ENCODE measurements at regions not wholly inside any gene's neighbourhood (a gene's known extent, or its start where the extent isn't known, plus 50 kb on each side); places are given as distances from the start of the nearest gene placed in this dataset.
A peak's percentile ranks its signal among the peaks of the same experiment; 100 is the strongest.
"Not testable (repeated sequence)": the region's sequence is repeated elsewhere in the genome, so short reads cannot be mapped to it uniquely, and the experiment has no call there.

DNA sequence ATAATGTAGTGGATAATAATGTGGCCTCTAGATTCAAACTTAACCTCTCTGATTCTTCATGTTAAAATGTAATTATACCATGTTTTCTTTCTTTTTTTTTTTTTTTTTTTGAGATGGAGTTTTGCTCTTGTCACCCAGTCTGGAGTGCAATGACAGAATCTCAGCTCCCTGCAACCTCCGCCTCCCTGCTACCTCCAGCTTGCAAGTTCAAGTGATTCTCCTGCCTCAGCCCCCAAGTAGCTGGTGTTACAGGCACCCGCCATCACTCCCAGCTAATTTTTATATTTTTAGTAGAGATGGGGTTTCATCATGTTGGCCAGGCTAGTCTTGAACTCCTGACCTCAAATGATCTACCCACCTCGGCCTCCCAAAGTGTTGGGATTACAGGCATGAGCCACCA, 1069.3 kb upstream of the MIR17HG start:
- peak overlapping the region; percentile 54 for H3K27ac Mint-ChIP-seq
- DNase-seq; H3K27me3 Mint-ChIP-seq; H3K4me3 Mint-ChIP-seq; H3K4me1 Mint-ChIP-seq; H3K36me3 Mint-ChIP-seq (ENCODE audit: low read depth); H3K9me3 ChIP-seq (ENCODE audit: control insufficient read depth, low read length, poor library complexity, severe bottlenecking); ATAC-seq: not testable (repeated sequence)

DNA sequence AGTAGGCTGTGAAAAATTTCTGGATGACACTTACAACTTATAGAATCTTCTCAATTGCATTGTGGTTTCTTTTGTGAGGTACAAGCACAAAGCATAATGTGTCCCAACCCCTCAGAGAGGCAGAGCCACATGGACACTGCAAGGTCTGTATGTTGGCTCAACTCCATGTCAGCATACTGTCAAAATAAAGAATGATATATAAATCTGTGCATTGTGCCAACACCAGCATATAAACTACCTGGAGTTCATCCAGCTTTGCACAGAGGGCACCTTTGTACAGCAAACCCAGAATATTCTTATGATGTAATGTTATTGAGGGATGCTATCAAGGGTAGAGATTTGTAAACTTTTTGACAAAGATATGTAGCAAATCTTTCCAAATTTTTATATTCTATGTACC, 1065.8 kb upstream of the MIR17HG start:
- DNase-seq (no peak), ATAC-seq (no peak)
- H3K27ac Mint-ChIP-seq = no peak overlapping the region
- H3K9me3 ChIP-seq (ENCODE audit: control insufficient read depth, low read length, poor library complexity, severe bottlenecking) = no peaks in the 10 kb centered on the region
- no peaks in the 10 kb centered on the region for H3K4me1 Mint-ChIP-seq
- no peaks in the 10 kb centered on the region for H3K36me3 Mint-ChIP-seq (ENCODE audit: low read depth)
- no peaks in the 10 kb centered on the region for H3K27me3 Mint-ChIP-seq
- no peak overlapping the region for H3K4me3 Mint-ChIP-seq

DNA sequence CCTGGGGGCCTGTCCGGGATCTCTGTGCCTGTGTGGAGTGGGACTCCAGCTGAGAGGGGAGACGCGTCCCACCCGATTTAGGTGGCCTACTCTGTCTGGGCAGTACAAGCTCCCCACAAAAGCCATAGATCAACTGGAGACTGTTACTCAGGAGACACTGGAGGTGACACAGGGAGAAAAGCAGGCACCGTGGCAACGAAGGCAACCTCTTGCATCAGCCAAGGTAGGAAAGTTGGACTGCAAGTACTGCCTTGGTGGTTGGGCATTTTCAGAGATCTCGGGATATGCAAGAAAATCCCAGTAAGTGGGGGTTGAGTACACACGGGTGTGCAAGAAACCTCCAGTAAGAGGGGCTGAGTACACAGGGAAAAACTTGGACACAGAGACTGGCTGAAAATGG, 1060.0 kb upstream of the MIR17HG start:
- no peak for DNase-seq
- no peaks in the 10 kb centered on the region for H3K9me3 ChIP-seq (ENCODE audit: control insufficient read depth, low read length, poor library complexity, severe bottlenecking)
- Mint-ChIP-seq H3K27ac (no peak overlapping the region), H3K4me1 (no peaks in the 10 kb centered on the region), H3K36me3 (ENCODE audit: low read depth) (no peaks in the 10 kb centered on the region), H3K27me3 (no peaks in the 10 kb centered on the region), H3K4me3 (no peak overlapping the region)
- no peak for ATAC-seq

DNA sequence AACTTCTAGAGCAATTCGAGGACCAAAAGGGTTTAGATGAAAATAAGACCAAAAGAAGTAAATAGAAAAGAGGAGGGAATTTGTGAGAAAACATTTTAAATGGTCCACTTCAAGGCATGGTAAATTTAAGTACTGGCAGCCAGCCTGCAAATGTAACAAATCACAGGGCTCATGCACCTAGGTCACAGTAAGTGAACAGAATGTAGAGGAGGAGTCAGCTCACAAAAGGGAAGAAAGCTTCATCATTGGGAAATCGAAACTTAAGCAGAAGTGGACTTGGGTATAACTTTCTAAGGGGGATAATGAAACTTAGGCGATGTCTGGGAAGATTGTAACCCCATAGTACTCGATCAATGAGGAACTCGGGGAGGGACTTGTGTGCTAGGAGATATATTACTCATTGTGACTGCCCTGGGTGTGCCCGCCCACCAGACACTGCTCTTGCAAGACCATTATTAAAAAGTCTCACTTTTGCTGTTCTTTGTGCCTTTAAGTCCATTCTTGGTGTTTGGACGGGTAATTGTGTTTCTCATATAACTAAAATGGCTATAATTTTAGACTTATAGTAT, 1053.6 kb upstream of the MIR17HG start:
- Mint-ChIP-seq H3K27ac (no peak overlapping the region), H3K4me1 (no peaks in the 10 kb centered on the region), H3K4me3 (no peak overlapping the region), H3K36me3 (ENCODE audit: low read depth) (no peaks in the 10 kb centered on the region), H3K27me3 (no peaks in the 10 kb centered on the region)
- ATAC-seq = no peak
- no peaks in the 10 kb centered on the region for H3K9me3 ChIP-seq (ENCODE audit: control insufficient read depth, low read length, poor library complexity, severe bottlenecking)
- no peak for DNase-seq

DNA sequence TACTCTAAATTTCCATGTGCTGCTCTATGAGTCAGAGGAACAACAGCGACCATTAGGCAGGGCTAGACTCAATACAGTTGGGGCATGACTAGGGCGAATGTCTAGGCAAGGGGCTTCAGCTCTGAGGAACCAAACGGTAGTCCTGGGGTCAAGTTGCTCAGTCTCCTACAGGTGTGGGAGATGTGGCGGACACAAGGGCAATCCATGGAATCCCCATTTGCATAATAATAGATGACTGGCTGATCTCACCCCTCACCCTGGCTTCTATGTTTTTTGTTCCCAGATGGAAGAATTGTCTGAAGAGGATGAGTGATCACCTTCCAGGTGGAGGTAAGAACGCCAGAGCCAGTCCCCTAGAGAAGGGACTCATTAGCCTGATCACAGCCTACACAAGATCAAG, 1048.2 kb upstream of the MIR17HG start:
- H3K27ac Mint-ChIP-seq = no peak overlapping the region
- H3K4me1 Mint-ChIP-seq = no peaks in the 10 kb centered on the region
- ATAC-seq (no peak), DNase-seq (no peak)
- no peaks in the 10 kb centered on the region for H3K9me3 ChIP-seq (ENCODE audit: control insufficient read depth, low read length, poor library complexity, severe bottlenecking)
- no peak overlapping the region for H3K4me3 Mint-ChIP-seq
- no peaks in the 10 kb centered on the region for H3K36me3 Mint-ChIP-seq (ENCODE audit: low read depth)
- H3K27me3 Mint-ChIP-seq = no peaks in the 10 kb centered on the region

DNA sequence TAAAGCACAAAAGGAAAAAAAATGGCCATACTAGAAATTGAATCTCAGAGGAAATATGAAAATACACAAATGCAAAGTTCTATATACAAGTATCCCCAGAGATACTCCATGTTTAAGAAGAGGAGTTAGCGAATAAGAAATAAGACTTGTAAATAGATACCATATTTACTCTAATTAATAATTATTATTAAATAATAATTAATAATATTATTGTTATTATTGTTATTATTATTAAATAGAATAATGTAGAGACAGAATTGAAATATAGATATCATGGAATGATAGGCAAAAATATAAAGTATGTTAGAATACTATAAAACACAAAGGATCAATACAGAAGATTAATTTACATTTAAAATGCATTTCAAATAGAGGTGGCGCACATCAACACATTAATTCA, 1047.5 kb upstream of the MIR17HG start:
- Mint-ChIP-seq H3K4me1 (no peaks in the 10 kb centered on the region), H3K4me3 (no peak overlapping the region), H3K36me3 (ENCODE audit: low read depth) (no peaks in the 10 kb centered on the region)

DNA sequence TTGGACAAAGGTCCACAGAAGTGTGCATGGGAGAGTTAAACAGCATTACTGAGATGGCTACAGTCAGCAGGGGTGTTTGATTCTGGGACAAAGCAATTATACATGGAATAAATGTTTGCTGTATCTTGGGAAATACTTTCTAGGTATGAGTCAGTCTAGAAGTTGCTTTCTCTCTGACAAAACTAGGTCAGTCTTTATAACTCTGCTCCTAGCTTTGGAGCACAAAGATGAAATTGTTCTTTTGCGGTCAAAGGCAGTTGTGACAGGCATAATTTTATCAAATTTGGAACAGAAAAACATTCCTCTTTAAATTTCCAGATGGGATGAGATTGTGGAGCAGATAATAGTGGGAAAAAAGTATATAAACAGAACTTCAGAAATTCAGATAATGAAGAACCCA, 1045.4 kb upstream of the MIR17HG start:
- ATAC-seq = no peak
- no peaks in the 10 kb centered on the region for H3K36me3 Mint-ChIP-seq (ENCODE audit: low read depth)
- no peaks in the 10 kb centered on the region for H3K4me1 Mint-ChIP-seq
- no peak for DNase-seq
- H3K27ac Mint-ChIP-seq = no peak overlapping the region
- no peaks in the 10 kb centered on the region for H3K27me3 Mint-ChIP-seq
- no peaks in the 10 kb centered on the region for H3K9me3 ChIP-seq (ENCODE audit: control insufficient read depth, low read length, poor library complexity, severe bottlenecking)
- H3K4me3 Mint-ChIP-seq = no peak overlapping the region

More for the DNA sequence above, 1047.5 kb upstream of the MIR17HG start:
- no peaks in the 10 kb centered on the region for H3K27me3 Mint-ChIP-seq
- H3K9me3 ChIP-seq (ENCODE audit: control insufficient read depth, low read length, poor library complexity, severe bottlenecking) = no peaks in the 10 kb centered on the region
- H3K27ac Mint-ChIP-seq = no peak overlapping the region
- ATAC-seq (no peak), DNase-seq (no peak)

DNA sequence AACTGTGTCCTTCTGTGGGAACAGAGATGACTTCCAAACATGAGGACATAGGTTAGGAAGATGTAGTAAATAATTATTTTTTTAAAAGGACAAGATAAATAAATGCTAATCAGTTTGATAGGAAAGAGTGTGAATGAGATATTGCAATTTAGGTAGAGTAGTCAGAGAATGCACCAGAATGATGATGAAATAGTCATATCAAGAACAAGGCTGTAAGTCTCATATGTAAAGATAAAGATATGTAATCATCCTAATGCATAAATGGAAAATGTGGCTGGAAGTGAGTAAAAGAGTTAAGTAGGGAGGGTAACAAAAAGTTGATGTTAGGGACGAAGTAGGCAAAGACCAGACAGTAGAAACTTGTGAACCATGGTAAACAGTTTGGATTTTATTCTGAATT, 1041.7 kb upstream of the MIR17HG start:
- no peak overlapping the region for H3K27ac Mint-ChIP-seq
- H3K9me3 ChIP-seq (ENCODE audit: control insufficient read depth, low read length, poor library complexity, severe bottlenecking) = no peaks in the 10 kb centered on the region
- no peaks in the 10 kb centered on the region for H3K27me3 Mint-ChIP-seq
- H3K36me3 Mint-ChIP-seq (ENCODE audit: low read depth) = no peaks in the 10 kb centered on the region
- DNase-seq (no peak), ATAC-seq (no peak)
- H3K4me3 Mint-ChIP-seq = no peak overlapping the region
- H3K4me1 Mint-ChIP-seq = no peaks in the 10 kb centered on the region

DNA sequence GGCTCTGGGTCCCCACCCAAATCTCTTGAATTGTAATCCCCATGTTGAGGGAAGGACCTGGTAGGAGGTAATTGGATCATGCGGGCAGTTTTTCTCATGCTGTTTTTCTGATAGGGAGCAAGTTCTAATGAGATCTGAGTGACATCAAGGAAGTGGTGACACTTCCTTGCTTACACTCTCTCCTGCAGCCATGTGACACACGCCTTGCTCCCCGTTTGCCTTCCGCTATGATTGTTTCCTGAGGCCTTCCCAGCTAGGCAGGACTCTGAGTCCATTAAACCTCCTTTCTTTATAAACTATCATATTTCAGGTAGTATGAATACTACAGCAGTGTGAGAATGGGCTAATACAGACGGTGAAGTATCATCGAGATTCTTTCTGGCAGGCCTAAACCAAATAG, 1040.4 kb upstream of the MIR17HG start:
- no peak overlapping the region for H3K27ac Mint-ChIP-seq
- H3K9me3 ChIP-seq (ENCODE audit: control insufficient read depth, low read length, poor library complexity, severe bottlenecking) = no peaks in the 10 kb centered on the region
- DNase-seq = no peak
- no peak for ATAC-seq
- H3K27me3 Mint-ChIP-seq = no peaks in the 10 kb centered on the region
- H3K4me3 Mint-ChIP-seq = no peak overlapping the region
- H3K4me1 Mint-ChIP-seq = no peaks in the 10 kb centered on the region
- H3K36me3 Mint-ChIP-seq (ENCODE audit: low read depth) = no peaks in the 10 kb centered on the region

DNA sequence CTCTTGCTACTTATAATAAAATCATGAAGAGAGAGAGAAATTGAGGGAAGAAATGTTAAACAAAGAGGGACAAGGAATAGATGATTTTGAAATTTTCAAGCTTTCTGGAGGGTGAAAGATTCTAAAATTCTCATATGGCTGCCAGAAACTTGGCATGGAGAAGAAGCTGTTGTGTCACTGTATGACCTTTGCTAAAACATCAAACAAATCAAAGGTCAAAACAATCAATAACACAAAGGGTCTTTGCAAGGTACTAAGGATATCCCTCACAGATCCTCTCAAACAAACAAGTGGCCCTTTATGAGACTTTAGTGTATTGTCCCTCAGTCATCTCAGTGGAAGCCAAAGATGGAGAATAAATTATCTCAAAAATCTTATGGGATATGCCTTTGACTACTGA, 1039.2 kb upstream of the MIR17HG start:
- H3K9me3 ChIP-seq (ENCODE audit: control insufficient read depth, low read length, poor library complexity, severe bottlenecking) = no peaks in the 10 kb centered on the region
- H3K27ac Mint-ChIP-seq = no peak overlapping the region
- DNase-seq (no peak), ATAC-seq (no peak)
- no peaks in the 10 kb centered on the region for H3K4me1 Mint-ChIP-seq
- no peak overlapping the region for H3K4me3 Mint-ChIP-seq
- no peaks in the 10 kb centered on the region for H3K27me3 Mint-ChIP-seq
- H3K36me3 Mint-ChIP-seq (ENCODE audit: low read depth) = no peaks in the 10 kb centered on the region

DNA sequence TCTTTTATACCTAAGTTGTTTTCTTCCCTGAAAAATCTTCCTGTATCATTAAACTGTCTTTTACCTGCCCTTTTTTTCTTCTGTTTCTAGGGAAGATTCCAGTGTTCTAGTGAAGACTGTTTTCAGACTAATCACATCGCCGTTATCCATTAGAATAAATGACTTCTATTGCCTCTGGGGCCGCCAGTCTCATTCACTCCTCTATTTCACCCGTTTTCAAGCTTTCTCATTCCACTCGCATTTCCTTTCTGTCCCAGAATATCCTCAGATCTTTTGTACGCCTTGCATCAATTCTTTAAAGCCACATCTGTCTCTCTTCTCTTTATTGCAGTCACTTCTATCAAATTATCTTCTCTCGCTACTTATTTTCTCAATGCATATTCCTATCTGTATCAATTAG, 1035.6 kb upstream of the MIR17HG start:
- Mint-ChIP-seq H3K27ac (no peak overlapping the region), H3K27me3 (no peaks in the 10 kb centered on the region), H3K36me3 (ENCODE audit: low read depth) (no peaks in the 10 kb centered on the region), H3K4me3 (no peak overlapping the region), H3K4me1 (no peaks in the 10 kb centered on the region)
- no peak for ATAC-seq
- H3K9me3 ChIP-seq (ENCODE audit: control insufficient read depth, low read length, poor library complexity, severe bottlenecking) = no peaks in the 10 kb centered on the region
- DNase-seq = no peak

DNA sequence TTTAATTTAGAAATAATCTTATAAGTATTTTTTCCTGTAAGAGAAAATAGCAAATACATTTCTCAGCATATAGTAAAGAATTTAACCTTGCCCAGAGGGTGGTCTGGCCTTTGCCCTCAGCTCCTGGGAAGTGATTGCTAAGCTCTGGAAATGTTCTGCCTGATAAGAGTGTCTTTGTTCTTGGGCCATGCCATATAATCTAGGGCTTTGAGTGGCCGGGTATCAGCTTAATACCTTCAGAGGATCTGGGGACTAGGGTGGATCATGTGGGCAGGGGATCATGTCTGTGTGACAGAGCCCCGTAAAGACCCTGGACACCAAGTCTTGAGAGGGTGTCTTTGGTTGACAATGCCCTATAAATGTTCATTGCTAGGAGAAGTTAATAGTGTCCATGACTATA, 1032.4 kb upstream of the MIR17HG start:
- no peaks in the 10 kb centered on the region for H3K27me3 Mint-ChIP-seq
- H3K4me3 Mint-ChIP-seq = no peak overlapping the region
- no peak overlapping the region for H3K27ac Mint-ChIP-seq
- ATAC-seq (no peak), DNase-seq (no peak)
- H3K9me3 ChIP-seq (ENCODE audit: control insufficient read depth, low read length, poor library complexity, severe bottlenecking) = no peaks in the 10 kb centered on the region
- H3K4me1 Mint-ChIP-seq = no peaks in the 10 kb centered on the region
- H3K36me3 Mint-ChIP-seq (ENCODE audit: low read depth) = no peaks in the 10 kb centered on the region

DNA sequence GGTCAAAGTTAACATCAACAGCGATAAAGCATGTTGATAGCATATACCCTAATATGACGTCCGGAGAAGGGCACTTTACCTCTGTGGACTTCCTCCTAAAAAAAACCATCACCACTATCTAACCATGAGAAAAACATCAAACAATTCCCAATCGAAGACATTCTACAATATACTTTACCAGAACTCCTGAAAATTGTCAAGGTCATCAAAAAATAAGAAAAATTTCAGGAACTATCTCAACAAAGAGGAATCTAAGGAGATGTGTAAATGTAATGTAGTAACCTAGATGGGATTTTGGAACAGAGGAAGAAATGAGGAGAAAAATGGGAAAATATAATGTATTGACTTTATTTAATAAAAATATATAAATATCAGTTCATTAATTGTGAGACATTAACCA, 1026.8 kb upstream of the MIR17HG start:
- no peaks in the 10 kb centered on the region for H3K27me3 Mint-ChIP-seq
- ATAC-seq = no peak
- no peaks in the 10 kb centered on the region for H3K9me3 ChIP-seq (ENCODE audit: control insufficient read depth, low read length, poor library complexity, severe bottlenecking)
- H3K27ac Mint-ChIP-seq = no peak overlapping the region
- H3K4me3 Mint-ChIP-seq = no peak overlapping the region
- DNase-seq = no peak
- H3K4me1 Mint-ChIP-seq = no peaks in the 10 kb centered on the region
- no peaks in the 10 kb centered on the region for H3K36me3 Mint-ChIP-seq (ENCODE audit: low read depth)

DNA sequence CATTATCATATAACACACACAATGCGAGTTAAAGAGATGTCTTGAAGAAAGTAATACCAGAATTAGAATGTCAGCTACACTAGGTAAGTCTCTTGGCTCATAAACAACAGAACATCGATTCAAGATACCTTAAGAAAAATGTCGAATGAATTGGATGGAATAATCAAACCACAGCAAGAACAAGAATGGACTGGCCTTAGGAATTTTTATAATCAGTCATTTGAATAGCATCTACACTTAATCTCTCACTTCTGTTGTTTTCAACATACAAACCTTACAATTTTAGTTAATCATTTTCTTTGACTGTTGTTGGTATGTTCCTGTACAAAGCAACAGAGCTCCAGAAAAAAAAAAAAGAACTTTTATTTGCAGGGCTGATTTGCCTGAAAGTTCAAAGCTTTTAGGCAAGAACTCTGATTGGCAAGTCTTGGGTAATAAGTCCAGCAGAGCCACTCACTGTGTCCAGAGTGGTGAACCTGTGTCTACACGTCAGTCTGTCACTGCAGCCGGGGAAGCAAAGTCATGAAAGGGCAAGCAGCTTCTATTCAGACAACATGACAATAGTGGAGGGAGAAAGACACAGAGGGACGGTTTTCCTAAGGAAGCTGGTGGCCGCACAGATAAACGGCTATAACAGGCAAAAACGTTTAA, 1026.1 kb upstream of the MIR17HG start:
- no peak overlapping the region for H3K27ac Mint-ChIP-seq
- no peaks in the 10 kb centered on the region for H3K9me3 ChIP-seq (ENCODE audit: control insufficient read depth, low read length, poor library complexity, severe bottlenecking)
- no peaks in the 10 kb centered on the region for H3K27me3 Mint-ChIP-seq
- no peak for DNase-seq
- no peaks in the 10 kb centered on the region for H3K36me3 Mint-ChIP-seq (ENCODE audit: low read depth)
- ATAC-seq = no peak
- H3K4me3 Mint-ChIP-seq = no peak overlapping the region
- no peaks in the 10 kb centered on the region for H3K4me1 Mint-ChIP-seq

Measured in T-helper 17 cell (primary cell).